ENCODE measurements at regions not wholly inside any gene's neighbourhood (a gene's known extent, or its start where the extent isn't known, plus 50 kb on each side); places are given as distances from the start of the nearest gene placed in this dataset.

DNA sequence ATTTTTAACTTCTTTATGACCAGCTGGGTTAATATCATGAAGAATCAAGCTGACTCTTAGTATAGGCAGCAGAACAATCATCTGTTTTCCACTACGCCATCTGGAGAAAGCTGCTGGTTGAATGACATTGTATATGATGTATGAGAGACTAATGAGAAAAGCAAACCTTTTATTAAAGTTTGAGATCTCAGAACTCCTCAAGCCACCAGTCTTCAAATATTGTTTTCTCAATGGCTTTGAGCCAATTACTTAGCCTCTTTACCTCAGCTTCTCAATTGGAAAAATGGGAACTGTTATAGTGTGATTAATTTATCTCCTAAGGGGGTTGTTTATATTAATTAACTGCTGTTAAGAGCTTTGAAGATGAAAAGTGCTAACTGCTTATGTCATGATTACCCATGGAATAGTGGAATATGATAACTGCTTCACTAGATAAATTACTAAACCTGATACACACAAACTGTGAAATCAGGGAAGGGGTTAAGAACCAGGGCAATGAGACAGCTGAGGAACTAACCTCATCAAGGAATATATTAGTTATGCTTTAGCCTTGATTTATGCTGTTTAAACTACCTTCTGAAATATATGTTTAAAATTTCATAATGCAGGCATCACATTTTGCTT lies 330.1 kb downstream of the SOX2 start:
- Histone ChIP-seq H3K4me1 (ENCODE audit: control insufficient read depth, insufficient read depth, low read length) (no peaks in the 10 kb centered on the region), H2BK20ac (ENCODE audit: low read depth, low read length) (no peak overlapping the region), H4K91ac (ENCODE audit: insufficient read depth, low read depth, low read length) (no peak overlapping the region), H3K56ac (ENCODE audit: extremely low read depth, insufficient read depth, low read length) (no peak overlapping the region), H4K5ac (ENCODE audit: low read depth, low read length) (no peak overlapping the region), H4K8ac (ENCODE audit: low read depth in 2 of 2, low read length in 2 of 2) (no peak overlapping the region), H3K27me3 (ENCODE audit: control insufficient read depth, insufficient read depth, low read length) (no peaks in the 10 kb centered on the region), H3K4me2 (ENCODE audit: low read depth, low read length) (no peak overlapping the region), H2AK5ac (ENCODE audit: low read depth, low read length) (no peak overlapping the region), H2BK5ac (ENCODE audit: low read depth, low read length, poor library complexity, severe bottlenecking) (no peak overlapping the region), H2BK120ac (ENCODE audit: low read depth, low read length) (no peak overlapping the region), H4K20me1 (ENCODE audit: insufficient read depth, low read length) (no peaks in the 10 kb centered on the region), H3K9ac (ENCODE audit: low read depth, low read length) (no peak overlapping the region), H3K18ac (ENCODE audit: low read depth, low read length) (no peak overlapping the region), H2BK15ac (ENCODE audit: low read depth, low read length) (no peak overlapping the region), H3K79me1 (ENCODE audit: low read depth in 1 of 2, low read length in 2 of 2) (no peaks in the 10 kb centered on the region), H3K36me3 (ENCODE audit: control insufficient read depth, insufficient read depth, low read length) (no peaks in the 10 kb centered on the region), H3K9me3 (ENCODE audit: control insufficient read depth, insufficient read depth, low read length) (peaks cover 7% of the 10 kb centered on the region), H3K4me3 (ENCODE audit: insufficient read depth, low read depth, low read length) (no peak overlapping the region), H3K27ac (ENCODE audit: insufficient read depth, low read length) (no peak overlapping the region), H3K9me1 (ENCODE audit: insufficient read depth, low read length) (no peaks in the 10 kb centered on the region), H3K14ac (replicated peaks; ENCODE audit: low read depth, low read length) (no peak overlapping the region), H3K23ac (ENCODE audit: low read depth, low read length) (no peak overlapping the region), H3K4ac (ENCODE audit: low read depth, low read length) (no peak overlapping the region), H2AFZ (replicated peaks; ENCODE audit: low read length, poor library complexity) (no peak overlapping the region), H2AK9ac (replicated peaks; ENCODE audit: low read depth, low read length, poor library complexity) (no peak overlapping the region)
- dilution Hi-C loops (cut with HindIII; ENCODE audit: low sequenced_read_pairs, unreplicated experiment): no loop called here
- DNase-seq: no peak
- no CpG with 5 or more reads among the region's 1 CpG for WGBS, 2 experiments (ENCODE audit: extremely low coverage in 2 of 2, insufficient read length in 1 of 2)
- ChIA-PET POLR2A (ENCODE audit: unreplicated experiment) (no interaction called here), CTCF (no interaction called here)
- ATAC-seq (ENCODE audit: low read depth): no peak
- intact Hi-C loops (cut with micrococcal nuclease): no loop called here
- in situ Hi-C loops (cut with MboI; ENCODE audit: low sequenced_read_pairs): no loop called here
- no peak for TF ChIP-seq POLR2A (IDR thresholded peaks at IDR 0.05; ENCODE audit: low read depth, low read length)
- no peak for TF ChIP-seq RAD21 (IDR thresholded peaks at IDR 0.05; ENCODE audit: low read length)
- no peak for TF ChIP-seq RFX5 (IDR thresholded peaks at IDR 0.05; ENCODE audit: low read depth, low read length)
- TF ChIP-seq, protein P1, sequence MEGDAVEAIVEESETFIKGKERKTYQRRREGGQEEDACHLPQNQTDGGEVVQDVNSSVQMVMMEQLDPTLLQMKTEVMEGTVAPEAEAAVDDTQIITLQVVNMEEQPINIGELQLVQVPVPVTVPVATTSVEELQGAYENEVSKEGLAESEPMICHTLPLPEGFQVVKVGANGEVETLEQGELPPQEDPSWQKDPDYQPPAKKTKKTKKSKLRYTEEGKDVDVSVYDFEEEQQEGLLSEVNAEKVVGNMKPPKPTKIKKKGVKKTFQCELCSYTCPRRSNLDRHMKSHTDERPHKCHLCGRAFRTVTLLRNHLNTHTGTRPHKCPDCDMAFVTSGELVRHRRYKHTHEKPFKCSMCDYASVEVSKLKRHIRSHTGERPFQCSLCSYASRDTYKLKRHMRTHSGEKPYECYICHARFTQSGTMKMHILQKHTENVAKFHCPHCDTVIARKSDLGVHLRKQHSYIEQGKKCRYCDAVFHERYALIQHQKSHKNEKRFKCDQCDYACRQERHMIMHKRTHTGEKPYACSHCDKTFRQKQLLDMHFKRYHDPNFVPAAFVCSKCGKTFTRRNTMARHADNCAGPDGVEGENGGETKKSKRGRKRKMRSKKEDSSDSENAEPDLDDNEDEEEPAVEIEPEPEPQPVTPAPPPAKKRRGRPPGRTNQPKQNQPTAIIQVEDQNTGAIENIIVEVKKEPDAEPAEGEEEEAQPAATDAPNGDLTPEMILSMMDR (conservative IDR thresholded peaks at IDR 0.05; ENCODE audit: low read depth, low read length): no peak
- TF ChIP-seq MAZ (IDR thresholded peaks at IDR 0.05; ENCODE audit: borderline replicate concordance, low read depth, low read length): no peak
- TF ChIP-seq FOS (IDR thresholded peaks at IDR 0.05; ENCODE audit: low read depth, low read length): no peak
- TF ChIP-seq NFE2L2 (IDR thresholded peaks at IDR 0.05; ENCODE audit: low read depth, low read length): no peak
- TF ChIP-seq SMC3 (IDR thresholded peaks at IDR 0.05; ENCODE audit: low read depth, low read length): no peak
- TF ChIP-seq, protein P2, sequence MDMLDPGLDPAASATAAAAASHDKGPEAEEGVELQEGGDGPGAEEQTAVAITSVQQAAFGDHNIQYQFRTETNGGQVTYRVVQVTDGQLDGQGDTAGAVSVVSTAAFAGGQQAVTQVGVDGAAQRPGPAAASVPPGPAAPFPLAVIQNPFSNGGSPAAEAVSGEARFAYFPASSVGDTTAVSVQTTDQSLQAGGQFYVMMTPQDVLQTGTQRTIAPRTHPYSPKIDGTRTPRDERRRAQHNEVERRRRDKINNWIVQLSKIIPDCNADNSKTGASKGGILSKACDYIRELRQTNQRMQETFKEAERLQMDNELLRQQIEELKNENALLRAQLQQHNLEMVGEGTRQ (IDR thresholded peaks at IDR 0.05; ENCODE audit: low read depth, low read length): no peak
- TF ChIP-seq MAFK (IDR thresholded peaks at IDR 0.05; ENCODE audit: low read depth, low read length): no peak
- TF ChIP-seq CHD1 (IDR thresholded peaks at IDR 0.05; ENCODE audit: low read depth, low read length): no peak
- no peak for TF ChIP-seq CEBPB (IDR thresholded peaks at IDR 0.05; ENCODE audit: low read depth, low read length)
- TF ChIP-seq, protein P3, sequence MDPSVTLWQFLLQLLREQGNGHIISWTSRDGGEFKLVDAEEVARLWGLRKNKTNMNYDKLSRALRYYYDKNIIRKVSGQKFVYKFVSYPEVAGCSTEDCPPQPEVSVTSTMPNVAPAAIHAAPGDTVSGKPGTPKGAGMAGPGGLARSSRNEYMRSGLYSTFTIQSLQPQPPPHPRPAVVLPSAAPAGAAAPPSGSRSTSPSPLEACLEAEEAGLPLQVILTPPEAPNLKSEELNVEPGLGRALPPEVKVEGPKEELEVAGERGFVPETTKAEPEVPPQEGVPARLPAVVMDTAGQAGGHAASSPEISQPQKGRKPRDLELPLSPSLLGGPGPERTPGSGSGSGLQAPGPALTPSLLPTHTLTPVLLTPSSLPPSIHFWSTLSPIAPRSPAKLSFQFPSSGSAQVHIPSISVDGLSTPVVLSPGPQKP (IDR thresholded peaks at IDR 0.05; ENCODE audit: borderline replicate concordance, low read depth, low read length): no peak
- no peak for TF ChIP-seq BHLHE40 (IDR thresholded peaks at IDR 0.05; ENCODE audit: low read depth, low read length)
- TF ChIP-seq RCOR1 (IDR thresholded peaks at IDR 0.05; ENCODE audit: insufficient replicate concordance, low read length): no peak
- TF ChIP-seq MXI1 (IDR thresholded peaks at IDR 0.05; ENCODE audit: borderline replicate concordance, low read depth, low read length): no peak
- no TSS peak for BruUV-seq (replicated peaks)
